H9 (cell line): ENCODE measurements at regions not wholly inside any gene's neighbourhood (a gene's known extent, or its start where the extent isn't known, plus 50 kb on each side); places are given as distances from the start of the nearest gene placed in this dataset.

ENCODE experiments used
- DNase-seq: peaks from one replicate; pipeline ENCODE4 v3.0.0-alpha.2; 2017
- H2AFZ ChIP-seq: one replicate; pipeline ENCODE4 v1.6.1; 2013; ENCODE audit warnings: mild to moderate bottlenecking, low read length, control low read depth, moderate library complexity
- H2AK5ac ChIP-seq: 2 replicates; pipeline ENCODE4 v1.6.1; 2013; ENCODE audit warnings: low read length, control low read depth, mixed read lengths; ENCODE audit not compliant: insufficient read length
- H2BK120ac ChIP-seq: one replicate; pipeline ENCODE4 v1.6.1; 2013; ENCODE audit warnings: low read depth, mild to moderate bottlenecking, low read length, control low read depth, inconsistent platforms; ENCODE audit not compliant: poor library complexity, severe bottlenecking
- H2BK12ac ChIP-seq: 2 replicates; pipeline ENCODE4 v1.6.1; 2013; ENCODE audit warnings: low read length, control low read depth, mixed read lengths, low read depth; ENCODE audit not compliant: insufficient read length
- H2BK15ac ChIP-seq: 2 replicates; pipeline ENCODE4 v1.6.1; 2013; ENCODE audit warnings: low read depth, low read length, control low read depth
- H2BK20ac ChIP-seq: one replicate; pipeline ENCODE4 v1.6.1; 2013; ENCODE audit warnings: low read depth, mild to moderate bottlenecking, low read length, control low read depth, inconsistent platforms; ENCODE audit not compliant: poor library complexity, severe bottlenecking
- H2BK5ac ChIP-seq: 2 replicates; pipeline ENCODE4 v1.6.1; 2013; ENCODE audit warnings: low read length, control low read depth, mixed read lengths; ENCODE audit not compliant: insufficient read length
- H3K14ac ChIP-seq: 2 replicates; pipeline ENCODE4 v1.6.1; 2013; ENCODE audit warnings: low read length, control low read depth; ENCODE audit not compliant: insufficient read depth
- H3K18ac ChIP-seq: 2 replicates; pipeline ENCODE4 v1.6.1; 2013; ENCODE audit warnings: low read depth, mild to moderate bottlenecking, mixed read lengths, low read length, control low read depth; ENCODE audit not compliant: insufficient read length
- H3K23ac ChIP-seq: 2 replicates; pipeline ENCODE4 v1.6.1; 2013; ENCODE audit warnings: low read length, control low read depth, mixed read lengths, low read depth; ENCODE audit not compliant: insufficient read length
- H3K23me2 ChIP-seq: 2 replicates; pipeline ENCODE4 v1.6.1; 2013; ENCODE audit warnings: low read depth, mild to moderate bottlenecking, mixed read lengths, low read length, control low read depth; ENCODE audit not compliant: insufficient read length, poor library complexity, severe bottlenecking
- H3K27ac ChIP-seq: 2 replicates; pipeline ENCODE4 v1.5.1; 2013; ENCODE audit warnings: low read length, control low read depth, mixed read lengths, low read depth; ENCODE audit not compliant: insufficient read length
- H3K27me3 ChIP-seq: 2 replicates; pipeline ENCODE4 v1.6.1; 2013; ENCODE audit warnings: low read length, control low read depth, inconsistent platforms; ENCODE audit not compliant: insufficient read depth
- H3K4ac ChIP-seq: 2 replicates; pipeline ENCODE4 v1.6.1; 2013; ENCODE audit warnings: low read depth, mild to moderate bottlenecking, control low read depth, inconsistent platforms, low read length, moderate library complexity
- H3K4me1 ChIP-seq: 2 replicates; pipeline ENCODE4 v1.6.1; 2013; ENCODE audit warnings: low read length, control low read depth, inconsistent platforms; ENCODE audit not compliant: insufficient read depth
- H3K4me2 ChIP-seq: 2 replicates; pipeline ENCODE4 v1.6.1; 2013; ENCODE audit warnings: low read length, control low read depth, mixed read lengths; ENCODE audit not compliant: insufficient read length, insufficient read depth
- H3K56ac ChIP-seq: 2 replicates; pipeline ENCODE4 v1.6.1; 2013; ENCODE audit warnings: low read depth, mild to moderate bottlenecking, mixed read lengths, low read length, control low read depth; ENCODE audit not compliant: insufficient read length
- H3K79me1 ChIP-seq: 2 replicates; pipeline ENCODE4 v1.6.1; 2013; ENCODE audit warnings: low read depth, mild to moderate bottlenecking, moderate library complexity, low read length, control low read depth, inconsistent platforms; ENCODE audit not compliant: insufficient read depth, poor library complexity, severe bottlenecking
- H3K79me2 ChIP-seq: 2 replicates; pipeline ENCODE4 v1.6.1; 2013; ENCODE audit warnings: low read length, control low read depth, inconsistent platforms; ENCODE audit not compliant: insufficient read depth
- H3K9ac ChIP-seq: 2 replicates; pipeline ENCODE4 v1.6.1; 2013; ENCODE audit warnings: low read length, control low read depth, mixed read lengths; ENCODE audit not compliant: insufficient read length; ENCODE audit errors: extremely low read depth
- H3K9me3 ChIP-seq: one replicate; pipeline ENCODE4 v1.6.1; 2013; ENCODE audit warnings: low read depth, low read length, inconsistent platforms; ENCODE audit not compliant: control insufficient read depth
- H3T11ph ChIP-seq: one replicate; pipeline ENCODE4 v1.6.1; 2013; ENCODE audit warnings: mild to moderate bottlenecking, low read length, control low read depth, inconsistent platforms
- H4K20me1 ChIP-seq: one replicate; pipeline ENCODE4 v1.6.1; 2013; ENCODE audit not compliant: control insufficient read depth, insufficient read length, insufficient read depth
- H4K5ac ChIP-seq: 2 replicates; pipeline ENCODE4 v1.6.1; 2013; ENCODE audit warnings: low read depth, mild to moderate bottlenecking, mixed read lengths, low read length, control low read depth; ENCODE audit not compliant: insufficient read length
- H4K8ac ChIP-seq: replicated peaks from 2 replicates; pipeline ENCODE4 v1.6.1; 2013; ENCODE audit warnings: low read length, control low read depth, mixed read lengths, low read depth; ENCODE audit not compliant: insufficient read length
- H4K91ac ChIP-seq: 2 replicates; pipeline ENCODE4 v1.6.1; 2013; ENCODE audit warnings: low read depth, mild to moderate bottlenecking, moderate library complexity, mixed read lengths, low read length, control low read depth; ENCODE audit not compliant: insufficient read length
- H3K27ac Mint-ChIP-seq, 3 experiments: 2 replicates in 2 of 3; 3 replicates in 1 of 3; pipeline ENCODE4 v1.8.0; 2020 to 2021; ENCODE audit warnings: mixed read lengths in 3 of 3, mild to moderate bottlenecking in 1 of 3, moderate library complexity in 1 of 3
- H3K27me3 Mint-ChIP-seq: 2 replicates; pipeline ENCODE4 v1.8.0; 2021; ENCODE audit warnings: low read depth, mild to moderate bottlenecking, moderate library complexity, mixed read lengths
- H3K36me3 Mint-ChIP-seq, 3 experiments: 2 replicates in 2 of 3; 3 replicates in 1 of 3; pipeline ENCODE4 v1.8.0; 2020 to 2021; ENCODE audit warnings: low read depth in 3 of 3, mixed read lengths in 3 of 3; ENCODE audit not compliant: insufficient read depth in 1 of 3
- H3K4me1 Mint-ChIP-seq, 2 experiments: 2 replicates each; pipeline ENCODE4 v1.8.0; 2020; ENCODE audit warnings: mixed read lengths in 2 of 2
- H3K4me3 Mint-ChIP-seq, 2 experiments: 2 replicates in 1 of 2; 3 replicates in 1 of 2; pipeline ENCODE4 v1.8.0; 2020 to 2021; ENCODE audit warnings: mild to moderate bottlenecking in 2 of 2, mixed read lengths in 2 of 2, moderate library complexity in 1 of 2
- H3K9me3 Mint-ChIP-seq, 2 experiments: 2 replicates in 1 of 2; 3 replicates in 1 of 2; pipeline ENCODE4 v1.8.0; 2020; ENCODE audit warnings: mild to moderate bottlenecking in 2 of 2, mixed read lengths in 2 of 2, moderate library complexity in 1 of 2
- CTCF ChIP-seq: fragments of 200-600 bp; sonication (generic); conservative IDR thresholded peaks from 3 replicates; pipeline ENCODE4 v1.8.0; 2021; ENCODE audit warnings: antibody characterized with exemption, mild to moderate bottlenecking
- WGBS: extraction: QIAGEN DNeasy Blood & Tissue Kit; methylation state at CpG from one replicate; pipeline ENCODE4 v1.1.7; 2013; ENCODE audit warnings: missing lambda C conversion rate, low lambda C conversion rate, mixed read lengths; ENCODE audit not compliant: insufficient read length; ENCODE audit errors: extremely low coverage; 5-methylcytosine and 5-hydroxymethylcytosine counted together

- no peak overlapping the region for H3K4me2 ChIP-seq
- H3K4me3 Mint-ChIP-seq: no peak overlapping the region
- no peak overlapping the region for H3K27ac ChIP-seq
These were observed 139.6 kb upstream of the CTAGE1 start for GRCh38 chr18:22557168-22557941.

More at GRCh38 chr18:22557168-22557941, 139.6 kb upstream of the CTAGE1 start:
- H3K79me1 ChIP-seq: no peaks in the 10 kb centered on the region
- H2BK120ac ChIP-seq: no peak overlapping the region
- H4K8ac ChIP-seq: no peak overlapping the region
- no peaks in the 10 kb centered on the region for H3K9me3 ChIP-seq
- H4K91ac ChIP-seq: no peak overlapping the region
- DNase-seq: no peak
- Mint-ChIP-seq H3K27me3 (peaks cover 56% of the 10 kb centered on the region), H3K27ac (no peak overlapping the region), H3K36me3 (no peaks in the 10 kb centered on the region), H3K9me3 (no peaks in the 10 kb centered on the region), H3K4me1 (peaks cover 17 to 29% of the 10 kb centered on the region in 2 experiments)
- H3T11ph ChIP-seq: no peak overlapping the region
- H3K4ac ChIP-seq: no peak overlapping the region
- peaks cover 7% of the 10 kb centered on the region for H3K23me2 ChIP-seq
- no peak overlapping the region for H2BK12ac ChIP-seq
- no peak overlapping the region for H3K9ac ChIP-seq
- no peak overlapping the region for H2BK20ac ChIP-seq
- H3K18ac ChIP-seq: no peak overlapping the region
- no peaks in the 10 kb centered on the region; the same call in 1 of the 2 replicates for H3K4me1 ChIP-seq
- no peak overlapping the region for H3K14ac ChIP-seq
- H3K79me2 ChIP-seq: no peaks in the 10 kb centered on the region
- no peak overlapping the region for H2AFZ ChIP-seq
- no peak overlapping the region for H2AK5ac ChIP-seq
- peaks cover 17% of the 10 kb centered on the region for H3K27me3 ChIP-seq
- H4K20me1 ChIP-seq: no peaks in the 10 kb centered on the region
- WGBS: no CpG with 5 or more reads among the region's 12 CpGs
- no peak for TF ChIP-seq CTCF
- H4K5ac ChIP-seq: no peak overlapping the region
- no peak overlapping the region for H2BK15ac ChIP-seq
- H3K23ac ChIP-seq: no peak overlapping the region
- no peak overlapping the region for H2BK5ac ChIP-seq
- no peak overlapping the region for H3K56ac ChIP-seq
